K562 (cell line): ENCODE measurements at regions not wholly inside any gene's neighbourhood (a gene's known extent, or its start where the extent isn't known, plus 50 kb on each side); places are given as distances from the start of the nearest gene placed in this dataset.

Source experiments
- ATF3 ChIP-seq, 2 experiments: fragments of 450-650 bp in 1 of 2; sonication (generic) in 1 of 2; formaldehyde crosslinking in 1 of 2; IDR thresholded peaks in 1 of 2; conservative IDR thresholded peaks in 1 of 2; 2 replicates each; pipeline versions ENCODE4 v1.6.1 to v1.8.1; 2016 to 2023; ENCODE audit warnings: mild to moderate bottlenecking in 2 of 2, moderate library complexity in 2 of 2, inconsistent platforms in 1 of 2, missing genetic modification reagents in 1 of 2
- BCL6 ChIP-seq: fragments of 250-450 bp; sonication (Bioruptor Pico); IDR thresholded peaks from 2 replicates; pipeline ENCODE4 v1.4.0; 2020
- CEBPZ ChIP-seq: fragments of 150-350 bp; IDR thresholded peaks from 2 replicates; pipeline ENCODE4 v1.6.1; 2014; ENCODE audit warnings: low read depth, mild to moderate bottlenecking, low read length, borderline replicate concordance
- HDGF ChIP-seq: fragments of 450-650 bp; IDR thresholded peaks from 2 replicates; pipeline ENCODE4 v1.6.1; 2016
- HOXB6 ChIP-seq: fragments of 250-450 bp; sonication (Bioruptor Pico); IDR thresholded peaks from 2 replicates; pipeline ENCODE4 v1.5.1; 2022; ENCODE audit warnings: mild to moderate bottlenecking, borderline replicate concordance
- IRF1 ChIP-seq: sonication (generic); formaldehyde crosslinking; IDR thresholded peaks from 2 replicates; pipeline ENCODE4 v1.8.0; 2022; ENCODE audit warnings: missing genetic modification reagents, mild to moderate bottlenecking, borderline replicate concordance
- RREB1 ChIP-seq: fragments of 250-450 bp; sonication (Bioruptor Pico); IDR thresholded peaks from 2 replicates; pipeline ENCODE4 v1.4.0; 2020
- ZNF449 ChIP-seq: fragments of 250-450 bp; sonication (Bioruptor Pico); IDR thresholded peaks from 2 replicates; pipeline ENCODE4 v1.8.0; 2022; ENCODE audit warnings: moderate library complexity, mild to moderate bottlenecking, inconsistent platforms
- ZSCAN32 ChIP-seq: fragments of 450-650 bp; formaldehyde crosslinking; IDR thresholded peaks from 2 replicates; pipeline ENCODE4 v1.4.0; 2020; ENCODE audit warnings: mild to moderate bottlenecking, moderate library complexity

- TF ChIP-seq ATF3 (IDR thresholded peaks at IDR 0.05): no peak
- TF ChIP-seq ATF3 (CRISPR knock-in tag; conservative IDR thresholded peaks at IDR 0.05): no peak
- TF ChIP-seq IRF1 (CRISPR knock-in tag): no peak
- no peak for TF ChIP-seq ZNF449 (CRISPR knock-in tag)
- TF ChIP-seq ZSCAN32 (CRISPR knock-in tag): no peak
- TF ChIP-seq HDGF: no peak
- no peak for TF ChIP-seq BCL6 (CRISPR knock-in tag)
- TF ChIP-seq CEBPZ: no peak
- TF ChIP-seq RREB1: no peak
- TF ChIP-seq HOXB6 (CRISPR knock-in tag): no peak
Observed at GRCh38 chr6:113248532-113248931, 608.6 kb upstream of the MARCKS start (continued).
